ENCODE measurements at regions not wholly inside any gene's neighbourhood (a gene's known extent, or its start where the extent isn't known, plus 50 kb on each side); places are given as distances from the start of the nearest gene placed in this dataset.

- DNase-seq: no peak
Measured at GRCh38 chr12:24721191-24721590, 227.7 kb downstream of the BCAT1 start.

- DNase-seq: no peak
Measured at GRCh38 chr12:24719293-24719721, 229.6 kb downstream of the BCAT1 start.

GRCh38 chr12:24718617-24719016 lies 230.3 kb downstream of the BCAT1 start:
- DNase-seq: no peak

- no peak for DNase-seq
Measured at GRCh38 chr12:24714237-24714636, 234.7 kb downstream of the BCAT1 start.

- DNase-seq: no peak
Measured at GRCh38 chr12:24711056-24712008, 237.6 kb downstream of the BCAT1 start.

GRCh38 chr12:24709216-24709615 lies 239.7 kb downstream of the BCAT1 start:
- no peak for DNase-seq

GRCh38 chr12:24708718-24709117 lies 240.2 kb downstream of the BCAT1 start:
- DNase-seq: no peak

GRCh38 chr12:24708043-24708442 lies 240.9 kb downstream of the BCAT1 start:
- no peak for DNase-seq

- DNase-seq: no peak
Measured at GRCh38 chr12:24707334-24707733, 241.6 kb downstream of the BCAT1 start.

- no peak for DNase-seq
Measured at GRCh38 chr12:24705741-24706358, 243.1 kb downstream of the BCAT1 start.

- DNase-seq: peak; percentile 38
Measured at GRCh38 chr12:24705216-24705615, 243.7 kb downstream of the BCAT1 start.

GRCh38 chr12:24701343-24701742 lies 247.6 kb downstream of the BCAT1 start:
- no peak for DNase-seq

- DNase-seq: no peak
Measured at GRCh38 chr12:24698972-24699371, 249.9 kb downstream of the BCAT1 start.

GRCh38 chr12:24697769-24698168 lies 251.1 kb downstream of the BCAT1 start:
- no peak for DNase-seq

GRCh38 chr12:24697295-24697694 lies 251.6 kb downstream of the BCAT1 start:
- DNase-seq: no peak

- no peak for DNase-seq
Measured at GRCh38 chr12:24696800-24697199, 252.1 kb downstream of the BCAT1 start.

- no peak for DNase-seq
Measured at GRCh38 chr12:24695657-24696329, 253.1 kb downstream of the BCAT1 start.

- DNase-seq: no peak
Measured at GRCh38 chr12:24695103-24695502, 253.8 kb downstream of the BCAT1 start.

- DNase-seq: no peak
Measured at GRCh38 chr12:24688601-24689000, 260.3 kb downstream of the BCAT1 start.

GRCh38 chr12:24681570-24681969 lies 267.3 kb downstream of the BCAT1 start:
- DNase-seq: no peak

- no peak for DNase-seq
Measured at GRCh38 chr12:24679126-24679525, 269.8 kb downstream of the BCAT1 start.

GRCh38 chr12:24678436-24678835 lies 270.5 kb downstream of the BCAT1 start:
- no peak for DNase-seq

GRCh38 chr12:24668563-24668962 lies 280.3 kb downstream of the BCAT1 start:
- no peak for DNase-seq
